Mesendoderm (in vitro differentiated cells): ENCODE measurements at regions not wholly inside any gene's neighbourhood (a gene's known extent, or its start where the extent isn't known, plus 50 kb on each side); places are given as distances from the start of the nearest gene placed in this dataset.

Experiments
- DNase-seq: peaks from one replicate; pipeline ENCODE4 v3.0.0; 2013
- H2AK5ac ChIP-seq: 2 replicates; pipeline ENCODE4 v1.6.1; 2013; ENCODE audit warnings: low read length, inconsistent platforms
- H2BK120ac ChIP-seq: 2 replicates; pipeline ENCODE4 v1.6.1; 2013; ENCODE audit warnings: low read depth, mild to moderate bottlenecking, low read length, moderate library complexity, mixed read lengths
- H2BK15ac ChIP-seq: replicated peaks from 2 replicates; pipeline ENCODE4 v1.6.1; 2013; ENCODE audit warnings: low read depth, mild to moderate bottlenecking, moderate library complexity
- H2BK5ac ChIP-seq: 2 replicates; pipeline ENCODE4 v1.6.1; 2013; ENCODE audit warnings: low read length, inconsistent platforms
- H3K18ac ChIP-seq: 2 replicates; pipeline ENCODE4 v1.6.1; 2013; ENCODE audit warnings: mild to moderate bottlenecking, low read length, mixed read lengths
- H3K23ac ChIP-seq: one replicate; pipeline ENCODE4 v1.6.1; 2013; ENCODE audit warnings: low read length
- H3K27ac ChIP-seq: 2 replicates; pipeline ENCODE4 v1.5.1; 2013; ENCODE audit warnings: low read depth, mild to moderate bottlenecking, inconsistent platforms, low read length, moderate library complexity
- H3K27me3 ChIP-seq: 2 replicates; pipeline ENCODE4 v1.6.1; 2013; ENCODE audit warnings: low read length, control low read depth, mild to moderate bottlenecking, inconsistent platforms; ENCODE audit not compliant: insufficient read depth, poor library complexity
- H3K36me3 ChIP-seq: 2 replicates; pipeline ENCODE4 v1.6.1; 2013; ENCODE audit warnings: low read length, inconsistent platforms; ENCODE audit not compliant: control insufficient read depth, insufficient read depth
- H3K4ac ChIP-seq: one replicate; pipeline ENCODE4 v1.6.1; 2013; ENCODE audit warnings: low read depth, mild to moderate bottlenecking, low read length, moderate library complexity
- H3K4me1 ChIP-seq: 2 replicates; pipeline ENCODE4 v1.6.1; 2013; ENCODE audit warnings: low read depth, low read length, inconsistent platforms; ENCODE audit not compliant: control insufficient read depth
- H3K4me2 ChIP-seq: 2 replicates; pipeline ENCODE4 v1.6.1; 2013; ENCODE audit warnings: low read length
- H3K4me3 ChIP-seq: 2 replicates; pipeline ENCODE4 v1.5.1; 2013; ENCODE audit warnings: mild to moderate bottlenecking, low read length
- H3K56ac ChIP-seq: one replicate; pipeline ENCODE4 v1.6.1; 2013; ENCODE audit warnings: low read length
- H3K79me1 ChIP-seq: 2 replicates; pipeline ENCODE4 v1.6.1; 2013; ENCODE audit warnings: low read length, inconsistent platforms
- H3K79me2 ChIP-seq: 2 replicates; pipeline ENCODE4 v1.6.1; 2013; ENCODE audit warnings: mild to moderate bottlenecking, low read length; ENCODE audit not compliant: control insufficient read depth, insufficient read depth
- H3K9ac ChIP-seq: 2 replicates; pipeline ENCODE4 v1.6.1; 2013; ENCODE audit warnings: low read length, inconsistent platforms
- H4K5ac ChIP-seq: one replicate; pipeline ENCODE4 v1.6.1; 2013; ENCODE audit warnings: low read length
- H4K8ac ChIP-seq: one replicate; pipeline ENCODE4 v1.6.1; 2013; ENCODE audit warnings: low read depth, mild to moderate bottlenecking, control low read depth, low read length, moderate library complexity
- WGBS: extraction: QIAGEN DNeasy Blood & Tissue Kit; methylation state at CpG from one replicate; pipeline ENCODE4 v1.1.7; 2013; ENCODE audit warnings: low lambda C conversion rate, missing lambda C conversion rate; ENCODE audit not compliant: insufficient coverage; ENCODE audit errors: extremely low coverage; 5-methylcytosine and 5-hydroxymethylcytosine counted together

DNA sequence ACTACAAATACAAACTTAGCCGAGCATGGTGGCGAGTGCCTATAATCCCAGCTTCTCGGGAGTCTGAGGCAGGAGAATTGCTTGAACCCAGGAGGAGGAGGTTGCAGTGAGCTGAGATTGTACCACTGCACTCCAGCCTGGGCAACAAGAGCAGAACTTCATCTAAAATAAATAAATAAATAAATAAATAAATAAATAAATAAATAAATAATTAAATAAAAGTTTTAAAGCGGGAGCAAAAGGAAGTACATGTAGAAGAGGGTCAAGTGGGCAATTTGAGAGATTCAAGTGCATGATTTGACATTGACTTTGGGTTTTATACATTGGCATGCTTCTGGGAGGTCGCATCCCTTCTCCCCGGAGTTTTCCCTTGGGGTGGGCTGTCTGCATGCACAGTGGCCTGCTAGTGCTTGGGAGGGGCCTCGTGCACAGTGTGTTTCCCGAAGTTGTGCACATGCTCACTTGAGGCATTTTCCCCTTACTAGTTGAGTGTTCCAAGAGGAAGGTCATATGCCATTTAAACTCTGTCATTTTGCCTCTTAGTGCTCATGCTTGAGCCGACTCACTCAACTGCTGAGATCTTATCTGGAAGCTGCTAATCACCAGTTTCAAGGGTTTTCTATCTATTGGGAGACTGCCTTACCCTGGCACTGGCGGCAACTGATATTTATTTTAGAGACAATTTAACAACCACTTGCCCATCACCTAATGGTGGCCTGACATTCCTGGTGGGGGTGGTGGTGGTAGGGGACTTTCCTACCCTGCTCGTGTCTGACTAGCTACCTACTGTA, 193.2 kb upstream of the MPHOSPH6 start:
- Histone ChIP-seq H4K5ac (no peak overlapping the region), H3K56ac (no peak overlapping the region), H2AK5ac (no peak overlapping the region), H4K8ac (no peak overlapping the region), H2BK15ac (no peak overlapping the region), H3K4me1 (no peaks in the 10 kb centered on the region), H3K4me3 (no peak overlapping the region), H3K27me3 (no peaks in the 10 kb centered on the region), H3K4ac (no peak overlapping the region), H3K27ac (no peak overlapping the region), H3K79me1 (no peaks in the 10 kb centered on the region), H3K36me3 (no peaks in the 10 kb centered on the region), H3K4me2 (no peak overlapping the region), H3K79me2 (no peaks in the 10 kb centered on the region), H3K9ac (no peak overlapping the region), H3K18ac (no peak overlapping the region), H3K23ac (no peak overlapping the region), H2BK120ac (no peak overlapping the region), H2BK5ac (no peak overlapping the region)
- peak; percentile 55 for DNase-seq
- no CpG with 5 or more reads among the region's 11 CpGs for WGBS

DNA sequence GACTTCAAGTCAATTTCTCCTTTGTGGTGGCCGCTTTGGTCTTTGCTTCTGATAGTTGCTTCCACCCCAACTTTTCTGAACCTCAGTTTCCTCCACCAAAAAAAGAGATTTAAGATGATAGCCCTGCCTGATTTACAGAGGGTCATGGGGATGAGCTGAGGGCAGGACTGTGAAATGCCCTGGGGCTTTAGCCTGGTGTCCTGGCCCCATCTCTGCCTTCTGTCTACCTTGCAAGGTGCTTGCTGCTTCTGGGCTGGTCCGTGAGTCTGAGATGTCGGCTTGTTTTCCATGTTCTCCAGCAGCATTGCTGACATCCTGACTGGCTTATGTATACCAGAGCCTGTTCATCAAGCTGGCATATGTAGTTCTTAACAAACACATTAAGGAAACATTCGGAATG, 191.9 kb upstream of the MPHOSPH6 start:
- H3K56ac ChIP-seq: no peak overlapping the region
- no peak overlapping the region for H3K27ac ChIP-seq
- H2BK15ac ChIP-seq: no peak overlapping the region
- H3K36me3 ChIP-seq: no peaks in the 10 kb centered on the region
- H3K4me2 ChIP-seq: no peak overlapping the region
- H3K27me3 ChIP-seq: no peaks in the 10 kb centered on the region
- H4K5ac ChIP-seq: no peak overlapping the region
- no peak overlapping the region for H2BK5ac ChIP-seq
- H3K4me1 ChIP-seq: no peaks in the 10 kb centered on the region
- H3K79me1 ChIP-seq: no peaks in the 10 kb centered on the region
- no peak overlapping the region for H2AK5ac ChIP-seq
- WGBS: no CpG with 5 or more reads among the region's 4 CpGs
- DNase-seq: no peak
- H3K4ac ChIP-seq: no peak overlapping the region
- no peaks in the 10 kb centered on the region for H3K79me2 ChIP-seq
- no peak overlapping the region for H2BK120ac ChIP-seq
- no peak overlapping the region for H4K8ac ChIP-seq
- H3K9ac ChIP-seq: no peak overlapping the region
- H3K18ac ChIP-seq: no peak overlapping the region
- no peak overlapping the region for H3K23ac ChIP-seq
- no peak overlapping the region for H3K4me3 ChIP-seq

GRCh38 chr16:82360024-82360783, 190.2 kb upstream of the MPHOSPH6 start:
- Histone ChIP-seq H2BK120ac (no peak overlapping the region), H3K23ac (no peak overlapping the region), H2BK5ac (no peak overlapping the region), H3K18ac (no peak overlapping the region), H3K56ac (no peak overlapping the region), H3K4ac (no peak overlapping the region), H3K27ac (no peak overlapping the region), H3K4me2 (no peak overlapping the region), H3K9ac (no peak overlapping the region), H2BK15ac (no peak overlapping the region), H4K5ac (no peak overlapping the region), H3K36me3 (no peaks in the 10 kb centered on the region), H3K79me2 (no peaks in the 10 kb centered on the region), H3K27me3 (no peaks in the 10 kb centered on the region), H3K79me1 (no peaks in the 10 kb centered on the region), H4K8ac (no peak overlapping the region), H3K4me1 (no peaks in the 10 kb centered on the region), H2AK5ac (no peak overlapping the region), H3K4me3 (no peak overlapping the region)
- WGBS: no CpG with 5 or more reads among the region's 2 CpGs
- peak; percentile 16 for DNase-seq

GRCh38 chr16:82358606-82359221, 188.7 kb upstream of the MPHOSPH6 start:
- no peak overlapping the region for H4K5ac ChIP-seq
- no peak overlapping the region for H3K18ac ChIP-seq
- no peak overlapping the region for H3K9ac ChIP-seq
- H3K23ac ChIP-seq: no peak overlapping the region
- H3K4me2 ChIP-seq: no peak overlapping the region
- no peaks in the 10 kb centered on the region for H3K79me2 ChIP-seq
- H4K8ac ChIP-seq: no peak overlapping the region
- H3K27ac ChIP-seq: no peak overlapping the region
- H2BK15ac ChIP-seq: no peak overlapping the region
- no peak overlapping the region for H3K56ac ChIP-seq
- no peaks in the 10 kb centered on the region for H3K79me1 ChIP-seq
- no peak overlapping the region for H2AK5ac ChIP-seq
- no CpG with 5 or more reads among the region's 7 CpGs for WGBS
- H3K27me3 ChIP-seq: no peaks in the 10 kb centered on the region
- no peaks in the 10 kb centered on the region for H3K4me1 ChIP-seq
- no peak overlapping the region for H2BK120ac ChIP-seq
- DNase-seq: no peak
- no peak overlapping the region for H3K4me3 ChIP-seq
- H3K36me3 ChIP-seq: no peaks in the 10 kb centered on the region
- no peak overlapping the region for H3K4ac ChIP-seq
- no peak overlapping the region for H2BK5ac ChIP-seq

GRCh38 chr16:82358161-82358560, 188.1 kb upstream of the MPHOSPH6 start:
- no peaks in the 10 kb centered on the region for H3K79me1 ChIP-seq
- no peak overlapping the region for H3K27ac ChIP-seq
- H3K23ac ChIP-seq: no peak overlapping the region
- H2BK120ac ChIP-seq: no peak overlapping the region
- H2BK15ac ChIP-seq: no peak overlapping the region
- H3K9ac ChIP-seq: no peak overlapping the region
- no CpG with 5 or more reads among the region's 3 CpGs for WGBS
- no peak overlapping the region for H4K5ac ChIP-seq
- no peak for DNase-seq
- no peaks in the 10 kb centered on the region for H3K79me2 ChIP-seq
- H3K56ac ChIP-seq: no peak overlapping the region
- no peak overlapping the region for H2AK5ac ChIP-seq
- no peak overlapping the region for H3K4me2 ChIP-seq
- H4K8ac ChIP-seq: no peak overlapping the region
- H3K18ac ChIP-seq: no peak overlapping the region
- no peaks in the 10 kb centered on the region for H3K27me3 ChIP-seq
- H3K4me1 ChIP-seq: no peaks in the 10 kb centered on the region
- no peak overlapping the region for H3K4ac ChIP-seq
- H3K4me3 ChIP-seq: no peak overlapping the region
- H3K36me3 ChIP-seq: no peaks in the 10 kb centered on the region
- no peak overlapping the region for H2BK5ac ChIP-seq
